Osteoblast (primary cell): ENCODE measurements at regions not wholly inside any gene's neighbourhood (a gene's known extent, or its start where the extent isn't known, plus 50 kb on each side); places are given as distances from the start of the nearest gene placed in this dataset.

Experiments used
- DNase-seq: peaks from one replicate; pipeline ENCODE4 v3.0.0; 2011; ENCODE audit warnings: low spot score, mixed read lengths; ENCODE audit not compliant: insufficient read length; ENCODE audit errors: missing footprints
- H2AFZ ChIP-seq: 2 replicates; pipeline ENCODE4 v1.6.0; 2011; ENCODE audit warnings: mild to moderate bottlenecking, low read length
- H3K27ac ChIP-seq: 2 replicates; pipeline ENCODE4 v1.5.1; 2011; ENCODE audit warnings: mild to moderate bottlenecking, low read depth, low read length, moderate library complexity
- H3K27me3 ChIP-seq: 2 replicates; pipeline ENCODE4 v1.6.0; 2012; ENCODE audit warnings: mild to moderate bottlenecking, control low read depth, inconsistent platforms, low read length, moderate library complexity; ENCODE audit not compliant: insufficient read depth
- H3K36me3 ChIP-seq: 2 replicates; pipeline ENCODE4 v1.5.1; 2011; ENCODE audit warnings: mild to moderate bottlenecking, low read length, control low read depth, moderate library complexity; ENCODE audit not compliant: insufficient read depth
- H3K4me1 ChIP-seq: 2 replicates; pipeline ENCODE4 v1.5.1; 2011; ENCODE audit warnings: mild to moderate bottlenecking, low read length, control low read depth, moderate library complexity; ENCODE audit not compliant: insufficient read depth
- H3K4me2 ChIP-seq: 2 replicates; pipeline ENCODE4 v1.6.0; 2011; ENCODE audit warnings: mild to moderate bottlenecking, low read length; ENCODE audit not compliant: insufficient read depth
- H3K4me3 ChIP-seq: fragments of 200-600 bp; sonication (generic); 3 replicates; pipeline ENCODE4 v1.5.1; 2012; ENCODE audit warnings: mild to moderate bottlenecking, low read length, inconsistent platforms; ENCODE audit not compliant: insufficient read depth
- H3K79me2 ChIP-seq: 2 replicates; pipeline ENCODE4 v1.6.0; 2012; ENCODE audit warnings: mild to moderate bottlenecking, low read length, control low read depth, inconsistent platforms; ENCODE audit not compliant: insufficient read depth
- H3K9me3 ChIP-seq: 2 replicates; pipeline ENCODE4 v1.5.1; 2011; ENCODE audit warnings: low read depth, low read length, control low read depth
- H4K20me1 ChIP-seq: 2 replicates; pipeline ENCODE4 v1.6.0; 2012; ENCODE audit warnings: mild to moderate bottlenecking, low read length, control low read depth; ENCODE audit not compliant: insufficient read depth
- TF ChIP-seq, protein P1 (sequence below): IDR thresholded peaks from 2 replicates; pipeline ENCODE4 v1.5.1; 2011; ENCODE audit warnings: mild to moderate bottlenecking, low read depth, low read length, moderate library complexity; ENCODE audit errors: extremely low read depth

DNA sequence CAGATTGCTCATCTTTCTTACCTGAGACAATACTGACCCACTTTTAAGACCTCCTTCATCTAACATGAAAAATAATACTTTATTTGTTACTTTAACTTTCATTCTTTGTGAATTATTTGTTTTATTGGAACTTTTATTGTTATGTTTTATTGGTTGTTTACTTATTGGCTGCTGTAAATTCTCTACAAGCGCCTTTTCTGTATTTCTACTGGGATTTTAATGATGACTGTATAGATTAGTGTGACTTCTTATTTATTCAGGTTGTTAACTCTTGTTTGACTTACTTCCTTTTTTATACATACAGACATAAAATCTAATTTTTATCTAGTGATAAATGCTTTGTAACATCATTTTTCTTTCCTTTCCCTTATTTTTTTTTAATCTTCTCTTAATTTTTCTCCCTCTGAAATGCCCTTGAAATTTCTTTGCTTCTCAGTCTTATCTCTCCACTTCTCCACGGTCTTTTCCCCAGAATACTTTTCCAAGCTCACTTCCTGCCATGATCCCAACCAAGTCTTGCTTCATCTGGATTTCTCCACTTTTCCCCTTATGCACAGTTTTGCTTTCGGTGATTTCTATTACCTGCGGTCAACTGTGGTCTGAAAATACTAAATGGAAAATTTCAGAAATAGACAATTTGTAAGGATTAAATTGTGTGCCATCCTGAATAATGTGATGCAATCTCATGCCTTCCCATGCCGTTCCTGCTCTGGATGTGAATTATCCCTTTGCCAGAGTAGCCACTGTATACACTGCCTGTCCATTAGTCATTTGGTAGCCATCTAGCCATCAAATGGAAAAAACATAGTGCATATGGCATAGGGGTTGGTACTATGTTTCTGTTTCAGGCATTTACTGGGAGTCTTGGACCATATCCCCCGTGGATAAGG, 265.9 kb downstream of the PRL start:
- Histone ChIP-seq H4K20me1 (no peaks in the 10 kb centered on the region), H3K36me3 (no peaks in the 10 kb centered on the region), H3K4me1 (peaks cover 6% of the 10 kb centered on the region), H3K9me3 (no peaks in the 10 kb centered on the region), H3K4me3 (no peak overlapping the region), H3K4me2 (no peak overlapping the region), H3K27ac (no peak overlapping the region), H3K27me3 (no peaks in the 10 kb centered on the region), H3K79me2 (no peaks in the 10 kb centered on the region), H2AFZ (no peak overlapping the region)
- no peak for DNase-seq
- TF ChIP-seq, protein P1, sequence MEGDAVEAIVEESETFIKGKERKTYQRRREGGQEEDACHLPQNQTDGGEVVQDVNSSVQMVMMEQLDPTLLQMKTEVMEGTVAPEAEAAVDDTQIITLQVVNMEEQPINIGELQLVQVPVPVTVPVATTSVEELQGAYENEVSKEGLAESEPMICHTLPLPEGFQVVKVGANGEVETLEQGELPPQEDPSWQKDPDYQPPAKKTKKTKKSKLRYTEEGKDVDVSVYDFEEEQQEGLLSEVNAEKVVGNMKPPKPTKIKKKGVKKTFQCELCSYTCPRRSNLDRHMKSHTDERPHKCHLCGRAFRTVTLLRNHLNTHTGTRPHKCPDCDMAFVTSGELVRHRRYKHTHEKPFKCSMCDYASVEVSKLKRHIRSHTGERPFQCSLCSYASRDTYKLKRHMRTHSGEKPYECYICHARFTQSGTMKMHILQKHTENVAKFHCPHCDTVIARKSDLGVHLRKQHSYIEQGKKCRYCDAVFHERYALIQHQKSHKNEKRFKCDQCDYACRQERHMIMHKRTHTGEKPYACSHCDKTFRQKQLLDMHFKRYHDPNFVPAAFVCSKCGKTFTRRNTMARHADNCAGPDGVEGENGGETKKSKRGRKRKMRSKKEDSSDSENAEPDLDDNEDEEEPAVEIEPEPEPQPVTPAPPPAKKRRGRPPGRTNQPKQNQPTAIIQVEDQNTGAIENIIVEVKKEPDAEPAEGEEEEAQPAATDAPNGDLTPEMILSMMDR, result no peak

DNA sequence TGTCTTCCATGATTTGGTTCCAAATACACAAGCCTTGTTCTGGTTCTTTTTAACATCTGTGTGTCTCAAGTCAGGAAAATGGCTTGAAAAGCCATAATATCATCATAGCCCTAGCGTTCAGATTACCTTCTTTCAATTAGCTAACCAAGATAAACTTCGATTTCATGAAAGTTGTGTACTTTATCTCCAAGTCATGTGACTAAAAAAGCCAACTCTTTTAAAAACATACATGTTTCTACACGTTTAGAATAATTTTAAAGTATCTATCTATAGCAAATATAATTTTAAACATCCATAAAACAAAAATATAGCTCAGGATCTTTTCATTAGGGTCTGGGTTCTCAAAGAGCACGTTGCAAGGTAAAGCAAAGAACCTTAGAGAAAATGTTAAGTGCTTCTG, 261.1 kb downstream of the PRL start:
- Histone ChIP-seq H3K36me3 (no peaks in the 10 kb centered on the region), H3K4me2 (no peak overlapping the region), H3K4me1 (no peaks in the 10 kb centered on the region), H3K9me3 (no peaks in the 10 kb centered on the region), H3K27me3 (no peaks in the 10 kb centered on the region), H4K20me1 (no peaks in the 10 kb centered on the region), H3K4me3 (no peak overlapping the region), H3K79me2 (no peaks in the 10 kb centered on the region), H3K27ac (no peak overlapping the region), H2AFZ (no peak overlapping the region)
- DNase-seq, result no peak
- TF ChIP-seq, protein P1, result no peak

DNA sequence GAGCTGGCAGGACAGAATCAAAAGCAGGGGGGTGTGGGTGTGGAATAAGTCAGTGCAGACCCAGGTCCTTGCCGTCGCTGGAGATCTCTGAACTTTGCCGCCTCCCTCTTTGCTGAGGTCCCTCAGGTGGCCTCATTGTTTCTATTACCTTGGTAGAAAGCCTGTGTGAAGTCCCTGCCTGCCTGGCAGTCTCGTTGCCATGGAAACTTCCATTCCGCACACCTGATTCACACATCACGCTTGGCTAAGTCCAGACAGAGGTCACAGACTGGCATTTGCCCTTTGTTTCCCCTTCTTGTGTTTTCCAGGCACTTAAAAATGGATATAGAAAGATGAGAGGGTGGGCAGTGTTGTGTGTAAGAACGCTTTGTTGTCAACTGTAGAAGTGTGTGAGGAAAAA, 260.6 kb downstream of the PRL start:
- Histone ChIP-seq H3K36me3 (no peaks in the 10 kb centered on the region), H3K27ac (no peak overlapping the region), H3K79me2 (no peaks in the 10 kb centered on the region), H3K4me2 (no peak overlapping the region), H3K9me3 (no peaks in the 10 kb centered on the region), H2AFZ (no peak overlapping the region), H4K20me1 (no peaks in the 10 kb centered on the region), H3K27me3 (no peaks in the 10 kb centered on the region), H3K4me1 (no peaks in the 10 kb centered on the region), H3K4me3 (no peak overlapping the region)
- no peak for DNase-seq
- TF ChIP-seq, protein P1, result no peak

DNA sequence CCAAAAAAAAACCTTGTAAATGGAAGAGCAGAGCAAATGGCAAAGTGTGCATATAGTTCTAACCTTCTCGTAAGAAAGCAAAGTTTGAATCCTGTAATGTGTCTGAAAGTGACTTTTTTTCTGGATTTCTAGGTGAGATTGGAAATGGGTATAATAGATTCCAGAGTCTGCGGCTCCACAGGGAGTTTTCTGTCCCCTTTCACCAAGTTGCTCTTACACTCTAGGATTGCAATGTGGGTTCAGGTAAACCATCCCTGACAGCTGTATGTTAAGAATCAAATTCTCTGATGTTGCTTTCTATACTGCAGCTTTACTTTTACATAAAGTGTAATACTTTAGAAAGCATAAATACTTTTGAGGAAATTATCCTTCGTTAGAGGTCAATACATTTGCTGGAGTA, 260.1 kb downstream of the PRL start:
- no peak overlapping the region for H3K27ac ChIP-seq
- TF ChIP-seq, protein P1, result no peak
- peaks cover under 1% of the 10 kb centered on the region for H3K4me1 ChIP-seq
- H2AFZ ChIP-seq, result no peak overlapping the region
- no peaks in the 10 kb centered on the region for H3K36me3 ChIP-seq
- H3K4me3 ChIP-seq, result no peak overlapping the region
- no peak overlapping the region for H3K4me2 ChIP-seq
- no peaks in the 10 kb centered on the region for H4K20me1 ChIP-seq
- H3K27me3 ChIP-seq, result no peaks in the 10 kb centered on the region
- no peaks in the 10 kb centered on the region for H3K9me3 ChIP-seq
- no peak for DNase-seq
- no peaks in the 10 kb centered on the region for H3K79me2 ChIP-seq
